ENCODE measurements at regions not wholly inside any gene's neighbourhood (a gene's known extent, or its start where the extent isn't known, plus 50 kb on each side); places are given as distances from the start of the nearest gene placed in this dataset.

DNA sequence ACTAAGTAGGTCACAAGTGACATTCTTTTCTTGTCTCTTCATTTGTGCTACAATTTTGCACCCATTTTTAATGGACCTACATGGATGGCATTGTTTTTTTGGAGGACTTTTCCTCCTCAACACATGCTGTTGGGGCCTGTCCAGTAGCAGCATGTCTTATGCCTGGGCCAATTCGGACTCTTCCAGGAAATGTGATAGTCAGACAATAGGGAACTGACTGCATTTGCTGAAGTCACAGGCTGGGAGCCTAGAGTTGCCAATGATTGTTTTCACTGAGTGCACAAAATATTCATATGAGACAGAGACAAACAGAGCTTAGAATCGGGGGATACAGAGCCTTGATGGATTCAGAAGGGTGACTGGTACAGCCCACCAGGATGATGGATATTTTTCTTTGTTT lies 867.3 kb upstream of the GOT2 start:
- Histone ChIP-seq H3K36me3 (no peaks in the 10 kb centered on the region), H3K4me3 (no peak overlapping the region), H3K9me3 (no peaks in the 10 kb centered on the region), H3K27ac (no peak overlapping the region), H3K27me3 (replicated peaks in 1 of 7) (no peaks in the 10 kb centered on the region), H3K4me1 (no peaks in the 10 kb centered on the region)
- no peak for DNase-seq
- TF ChIP-seq POLR2AphosphoS5 (IDR thresholded peaks at IDR 0.05) (no peak), POLR2A (IDR thresholded peaks at IDR 0.05) (no peak)
- TF ChIP-seq, protein P1, sequence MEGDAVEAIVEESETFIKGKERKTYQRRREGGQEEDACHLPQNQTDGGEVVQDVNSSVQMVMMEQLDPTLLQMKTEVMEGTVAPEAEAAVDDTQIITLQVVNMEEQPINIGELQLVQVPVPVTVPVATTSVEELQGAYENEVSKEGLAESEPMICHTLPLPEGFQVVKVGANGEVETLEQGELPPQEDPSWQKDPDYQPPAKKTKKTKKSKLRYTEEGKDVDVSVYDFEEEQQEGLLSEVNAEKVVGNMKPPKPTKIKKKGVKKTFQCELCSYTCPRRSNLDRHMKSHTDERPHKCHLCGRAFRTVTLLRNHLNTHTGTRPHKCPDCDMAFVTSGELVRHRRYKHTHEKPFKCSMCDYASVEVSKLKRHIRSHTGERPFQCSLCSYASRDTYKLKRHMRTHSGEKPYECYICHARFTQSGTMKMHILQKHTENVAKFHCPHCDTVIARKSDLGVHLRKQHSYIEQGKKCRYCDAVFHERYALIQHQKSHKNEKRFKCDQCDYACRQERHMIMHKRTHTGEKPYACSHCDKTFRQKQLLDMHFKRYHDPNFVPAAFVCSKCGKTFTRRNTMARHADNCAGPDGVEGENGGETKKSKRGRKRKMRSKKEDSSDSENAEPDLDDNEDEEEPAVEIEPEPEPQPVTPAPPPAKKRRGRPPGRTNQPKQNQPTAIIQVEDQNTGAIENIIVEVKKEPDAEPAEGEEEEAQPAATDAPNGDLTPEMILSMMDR (IDR thresholded peaks at IDR 0.05 in 8 of 11, conservative IDR thresholded peaks at IDR 0.05 in 3 of 11) = no peak
- intact Hi-C loops (cut with DNase I; ENCODE audit: low total_unique reads) = no loop called here
- 68 to 78% (median 74%) methylated on average over 2 of the region's 2 CpGs for WGBS, 5 donors

DNA sequence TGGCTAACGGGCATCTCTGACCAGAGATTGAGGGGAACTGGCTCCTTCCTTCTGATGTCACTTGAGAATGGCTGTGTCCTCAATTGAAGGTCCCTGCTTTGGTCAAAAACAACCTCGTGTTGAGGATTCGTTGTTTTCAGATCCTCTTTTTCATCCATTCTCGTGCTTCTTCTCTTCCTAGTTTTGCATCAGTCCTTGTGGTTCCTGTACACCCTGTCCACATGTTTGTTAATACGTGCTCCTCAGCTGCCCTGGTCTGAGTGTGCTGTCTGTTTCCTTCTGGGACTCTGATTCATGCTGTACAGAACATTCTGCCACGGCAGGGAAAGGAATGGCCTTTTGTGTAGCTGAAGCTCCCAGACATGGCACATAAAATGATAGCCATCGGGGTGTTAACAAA lies 863.2 kb upstream of the GOT2 start:
- DNase-seq = no peak
- no peak for TF ChIP-seq POLR2A (IDR thresholded peaks at IDR 0.05)
- TF ChIP-seq, protein P1 (IDR thresholded peaks at IDR 0.05 in 8 of 11, conservative IDR thresholded peaks at IDR 0.05 in 3 of 11) = no peak
- no peak for TF ChIP-seq POLR2AphosphoS5 (IDR thresholded peaks at IDR 0.05)
- Histone ChIP-seq H3K4me1 (no peaks in the 10 kb centered on the region), H3K36me3 (no peaks in the 10 kb centered on the region), H3K27me3 (replicated peaks in 1 of 7) (no peaks in the 10 kb centered on the region), H3K4me3 (no peak overlapping the region), H3K27ac (no peak overlapping the region), H3K9me3 (no peaks in the 10 kb centered on the region)
- WGBS, 5 donors = 74 to 87% (median 77%) methylated on average over 7 of the region's 7 CpGs
- intact Hi-C loops (cut with DNase I; ENCODE audit: low total_unique reads) = no loop called here

DNA sequence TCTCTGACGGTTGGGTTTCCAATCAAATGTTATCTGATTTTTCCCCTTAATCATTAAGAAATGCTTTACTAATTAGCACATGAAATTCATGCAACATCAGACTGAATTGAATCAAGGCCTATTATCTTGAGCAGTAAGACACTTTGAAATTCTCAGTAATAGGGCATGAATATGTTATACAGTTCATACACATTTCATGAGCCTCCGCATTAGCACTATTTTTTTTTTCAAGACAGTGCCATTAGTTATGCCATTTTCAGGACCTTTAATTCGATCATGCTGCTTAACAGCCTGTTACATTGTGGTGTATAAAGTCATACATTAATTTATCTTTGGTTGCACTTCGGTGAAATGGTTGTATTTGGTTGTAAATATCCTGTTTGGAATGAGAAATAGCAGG lies 862.6 kb upstream of the GOT2 start:
- H3K27me3 ChIP-seq (replicated peaks in 1 of 7) = no peaks in the 10 kb centered on the region
- 76 to 88% (median 80%) methylated on average over 4 of the region's 4 CpGs for WGBS, 5 donors
- H3K36me3 ChIP-seq = no peaks in the 10 kb centered on the region

DNA sequence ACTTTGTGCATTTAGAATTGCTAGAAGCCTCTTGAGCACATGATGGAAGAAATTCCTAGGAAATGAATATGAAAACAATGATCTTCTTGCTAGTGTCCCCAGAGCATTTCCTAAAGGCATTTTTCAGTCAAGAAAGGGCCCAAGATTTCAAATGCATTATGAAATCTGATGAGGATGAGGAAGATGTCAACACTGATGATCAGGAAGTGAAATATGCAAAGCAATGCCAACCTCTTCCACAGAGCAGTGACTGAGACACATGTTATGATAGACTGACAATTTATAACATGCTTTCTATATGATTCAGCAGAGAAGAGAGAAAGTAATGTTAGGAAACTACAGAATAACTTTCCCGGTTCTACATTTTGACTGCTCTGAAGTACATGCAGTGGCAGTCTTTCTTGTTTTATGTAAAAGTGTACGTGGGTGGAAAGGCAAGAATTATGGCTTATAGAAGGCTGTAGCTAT lies 859.1 kb upstream of the GOT2 start:
- intact Hi-C loops (cut with DNase I; ENCODE audit: low total_unique reads) = no loop called here
- H3K9me3 ChIP-seq = no peaks in the 10 kb centered on the region
- H3K4me3 ChIP-seq = no peak overlapping the region
- no peak for DNase-seq
- H3K36me3 ChIP-seq = no peaks in the 10 kb centered on the region
- no peaks in the 10 kb centered on the region for H3K4me1 ChIP-seq
- TF ChIP-seq POLR2AphosphoS5 (IDR thresholded peaks at IDR 0.05) (no peak), POLR2A (IDR thresholded peaks at IDR 0.05) (no peak)
- TF ChIP-seq, protein P1 (IDR thresholded peaks at IDR 0.05 in 8 of 11, conservative IDR thresholded peaks at IDR 0.05 in 3 of 11) = no peak
- H3K27ac ChIP-seq = no peak overlapping the region
- no peaks in the 10 kb centered on the region for H3K27me3 ChIP-seq (replicated peaks in 1 of 7)
- 53 to 64% (median 60%) methylated on average over 2 of the region's 2 CpGs for WGBS, 5 donors

More for the DNA sequence above, 862.6 kb upstream of the GOT2 start:
- H3K4me1 ChIP-seq = no peaks in the 10 kb centered on the region
- TF ChIP-seq, protein P1 (IDR thresholded peaks at IDR 0.05 in 8 of 11, conservative IDR thresholded peaks at IDR 0.05 in 3 of 11) = no peak
- TF ChIP-seq POLR2AphosphoS5 (IDR thresholded peaks at IDR 0.05) (no peak), POLR2A (IDR thresholded peaks at IDR 0.05) (no peak)
- DNase-seq = no peak
- no peaks in the 10 kb centered on the region for H3K9me3 ChIP-seq
- no peak overlapping the region for H3K27ac ChIP-seq
- intact Hi-C loops (cut with DNase I; ENCODE audit: low total_unique reads) = no loop called here
- no peak overlapping the region for H3K4me3 ChIP-seq
